GM10248 (cell line): ENCODE measurements at regions not wholly inside any gene's neighbourhood (a gene's known extent, or its start where the extent isn't known, plus 50 kb on each side); places are given as distances from the start of the nearest gene placed in this dataset.

Experiments
- CTCF ChIA-PET: fragments of 300-600 bp; sonication (Branson Sonifier 250); formaldehyde crosslinking; extraction: SDS; loops from one replicate; lab custom pipeline; 2021; ENCODE audit warnings: antibody characterized with exemption; lab: Yijun Ruan, JAX
- POLR2A ChIA-PET: fragments of 350-650 bp; sonication (Branson Sonifier 250); formaldehyde crosslinking; extraction: SDS; loops from one replicate; lab custom pipeline; 2020; ENCODE audit warnings: antibody characterized with exemption; lab: Yijun Ruan, JAX
- DNase-seq: peaks from one replicate; pipeline ENCODE4 v3.0.0; 2012; ENCODE audit errors: extremely low spot score
- TF ChIP-seq, protein P1 (sequence below): IDR thresholded peaks from 2 replicates; pipeline ENCODE4 v1.5.1; 2012; ENCODE audit warnings: mild to moderate bottlenecking, low read depth; ENCODE audit errors: extremely low read depth, missing control alignments, control extremely low read depth

DNA sequence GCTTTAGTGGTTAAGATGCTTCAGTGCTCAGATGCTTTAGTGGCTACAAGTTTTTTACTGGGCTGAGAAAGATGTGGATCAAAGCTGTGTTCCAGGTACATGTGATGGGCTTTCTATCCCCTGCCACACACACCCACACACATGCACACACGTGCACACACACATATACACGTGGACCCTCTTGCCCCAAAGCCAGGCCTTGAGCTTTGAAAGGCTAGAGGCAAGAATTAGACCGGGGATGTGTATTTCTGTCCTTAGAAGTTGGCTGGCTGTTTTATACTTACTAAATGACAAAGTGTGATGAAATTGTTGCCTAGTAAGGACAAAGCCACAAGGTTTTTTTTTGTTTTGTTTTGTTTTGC is 376.5 kb downstream of the C12orf75 start:
- no peak for DNase-seq
- CTCF ChIA-PET, result interaction anchor here (1.3 to 1.5 kb wide), 2 partner anchors 12 to 21 kb away, joined by 4 read pairs; no protein-coding TSS in a partner anchor
- TF ChIP-seq, protein P1, sequence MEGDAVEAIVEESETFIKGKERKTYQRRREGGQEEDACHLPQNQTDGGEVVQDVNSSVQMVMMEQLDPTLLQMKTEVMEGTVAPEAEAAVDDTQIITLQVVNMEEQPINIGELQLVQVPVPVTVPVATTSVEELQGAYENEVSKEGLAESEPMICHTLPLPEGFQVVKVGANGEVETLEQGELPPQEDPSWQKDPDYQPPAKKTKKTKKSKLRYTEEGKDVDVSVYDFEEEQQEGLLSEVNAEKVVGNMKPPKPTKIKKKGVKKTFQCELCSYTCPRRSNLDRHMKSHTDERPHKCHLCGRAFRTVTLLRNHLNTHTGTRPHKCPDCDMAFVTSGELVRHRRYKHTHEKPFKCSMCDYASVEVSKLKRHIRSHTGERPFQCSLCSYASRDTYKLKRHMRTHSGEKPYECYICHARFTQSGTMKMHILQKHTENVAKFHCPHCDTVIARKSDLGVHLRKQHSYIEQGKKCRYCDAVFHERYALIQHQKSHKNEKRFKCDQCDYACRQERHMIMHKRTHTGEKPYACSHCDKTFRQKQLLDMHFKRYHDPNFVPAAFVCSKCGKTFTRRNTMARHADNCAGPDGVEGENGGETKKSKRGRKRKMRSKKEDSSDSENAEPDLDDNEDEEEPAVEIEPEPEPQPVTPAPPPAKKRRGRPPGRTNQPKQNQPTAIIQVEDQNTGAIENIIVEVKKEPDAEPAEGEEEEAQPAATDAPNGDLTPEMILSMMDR, result no peak
- POLR2A ChIA-PET, result no interaction called here

DNA sequence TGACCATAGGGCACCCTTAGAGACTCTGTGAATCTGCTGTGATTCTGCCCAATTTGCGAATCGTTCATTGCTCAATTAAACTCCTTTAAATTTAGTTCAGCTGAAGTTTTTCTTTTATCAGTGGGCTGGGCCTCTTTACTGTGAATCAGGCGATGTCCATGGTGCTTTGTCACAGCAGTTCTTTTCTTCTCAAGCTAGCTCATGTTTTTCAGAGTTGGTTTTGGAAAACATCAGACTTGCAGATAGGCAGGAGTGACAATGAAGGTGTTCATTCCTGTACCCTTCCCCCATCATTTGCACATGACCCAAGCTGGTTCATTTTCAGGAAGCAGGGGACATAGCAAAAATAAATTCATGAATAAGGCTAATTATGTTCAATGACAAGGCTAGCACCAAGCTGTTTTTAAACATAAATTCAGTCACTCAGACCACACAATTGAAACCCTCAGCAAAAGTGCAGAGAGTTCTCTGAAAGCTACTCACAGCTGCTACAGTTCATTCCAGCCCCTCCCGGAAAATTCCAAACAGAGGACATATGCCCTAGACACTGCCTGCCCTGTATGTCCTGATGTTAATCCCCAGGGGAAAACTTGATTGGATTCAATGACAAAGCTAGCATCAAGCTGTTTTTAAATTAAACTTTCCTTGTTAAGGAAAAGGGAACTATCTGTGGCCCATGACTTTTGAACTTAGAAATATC is 383.3 kb downstream of the C12orf75 start:
- POLR2A ChIA-PET, result no interaction called here
- TF ChIP-seq, protein P1, result no peak
- no peak for DNase-seq
- CTCF ChIA-PET, result interaction anchor here (1.0 to 2.7 kb wide), 3 partner anchors 8 to 12 kb away, joined by 3 to 15 read pairs (median 4); no protein-coding TSS in a partner anchor

DNA sequence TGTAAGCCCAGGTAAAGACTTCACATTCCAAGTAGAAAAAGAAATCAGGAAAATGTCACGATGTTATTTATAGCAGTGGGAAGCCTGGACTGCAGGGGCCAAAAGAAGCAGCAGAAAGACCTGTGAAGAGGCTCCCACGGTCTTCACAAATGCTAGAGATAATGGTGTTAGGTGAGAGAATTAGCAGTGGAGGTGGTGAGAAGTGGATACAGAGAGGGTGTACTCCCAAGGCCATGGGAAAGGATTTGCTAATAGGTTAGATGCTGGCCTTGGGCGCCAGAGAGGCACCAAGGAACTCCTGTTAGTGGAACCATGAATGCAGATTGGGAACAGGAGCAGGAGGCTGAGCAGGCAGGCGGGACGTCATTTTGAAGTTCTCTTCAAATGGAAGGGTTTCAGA is 386.1 kb downstream of the C12orf75 start:
- TF ChIP-seq, protein P1, result no peak
- POLR2A ChIA-PET, result no interaction called here
- no peak for DNase-seq
- CTCF ChIA-PET, result no interaction called here

DNA sequence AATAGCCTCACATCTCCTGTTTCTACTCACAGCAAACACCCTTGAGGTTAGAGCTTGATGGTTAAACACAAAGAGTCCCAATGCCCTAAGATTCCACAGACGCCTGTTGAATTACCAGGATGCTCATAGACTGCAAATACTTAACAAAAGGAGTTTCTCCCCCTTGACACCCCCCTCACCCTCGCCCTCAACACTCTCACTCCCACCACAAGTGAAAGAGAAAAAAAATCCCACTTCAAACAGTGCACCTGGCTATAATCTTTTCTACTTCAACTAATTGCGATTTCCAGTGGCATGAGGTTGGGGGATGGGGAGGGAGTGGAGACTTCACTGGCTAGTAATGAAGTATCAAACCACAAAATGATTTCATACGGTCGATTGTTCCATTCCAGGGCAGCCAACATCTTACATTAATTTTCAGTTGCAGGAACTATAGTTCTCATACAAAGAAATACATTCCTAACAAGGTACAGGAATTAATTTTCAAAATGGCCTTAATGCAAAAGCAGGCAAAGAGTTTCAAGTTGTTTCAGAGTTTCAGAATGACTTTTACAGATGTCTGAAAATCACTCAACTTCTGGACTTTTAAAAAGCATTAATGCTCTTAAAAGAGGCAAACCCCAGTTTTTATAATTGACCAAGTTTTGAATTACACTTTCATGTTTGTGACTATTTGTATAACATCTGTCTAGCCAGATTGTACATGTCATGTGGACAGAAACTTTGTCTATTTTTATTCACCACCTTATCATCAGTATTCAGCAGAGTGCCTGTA is 390.7 kb downstream of the C12orf75 start:
- ChIA-PET CTCF (interaction anchor here (0.6 to 0.9 kb wide), 3 partner anchors 9 to 184 kb away, joined by 3 read pairs; no protein-coding TSS in a partner anchor), POLR2A (no interaction called here)
- TF ChIP-seq, protein P1, result no peak
- DNase-seq, result no peak

DNA sequence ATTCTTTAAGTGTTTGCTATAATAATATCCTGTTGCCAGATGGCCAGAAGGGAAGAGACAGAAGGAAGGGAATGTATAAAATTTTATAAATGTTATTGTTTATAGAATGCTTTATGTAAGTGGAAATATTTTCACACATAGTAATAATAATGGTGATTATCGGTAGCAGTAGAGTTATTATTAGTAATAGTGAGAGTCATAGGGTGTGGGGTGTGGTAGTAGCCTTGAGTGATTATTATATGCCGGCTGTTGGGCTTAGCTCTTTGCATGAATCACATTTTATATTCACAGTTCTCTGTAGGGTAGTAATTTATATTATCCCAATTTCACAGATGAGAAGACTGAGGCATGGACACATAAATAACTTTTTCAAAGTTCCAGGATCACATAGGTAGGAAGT is 391.4 kb downstream of the C12orf75 start:
- no peak for DNase-seq
- CTCF ChIA-PET, result interaction anchor here (1.6 kb wide), 1 partner anchor 12 kb away, joined by 4 read pairs; no protein-coding TSS in a partner anchor
- POLR2A ChIA-PET, result no interaction called here

DNA sequence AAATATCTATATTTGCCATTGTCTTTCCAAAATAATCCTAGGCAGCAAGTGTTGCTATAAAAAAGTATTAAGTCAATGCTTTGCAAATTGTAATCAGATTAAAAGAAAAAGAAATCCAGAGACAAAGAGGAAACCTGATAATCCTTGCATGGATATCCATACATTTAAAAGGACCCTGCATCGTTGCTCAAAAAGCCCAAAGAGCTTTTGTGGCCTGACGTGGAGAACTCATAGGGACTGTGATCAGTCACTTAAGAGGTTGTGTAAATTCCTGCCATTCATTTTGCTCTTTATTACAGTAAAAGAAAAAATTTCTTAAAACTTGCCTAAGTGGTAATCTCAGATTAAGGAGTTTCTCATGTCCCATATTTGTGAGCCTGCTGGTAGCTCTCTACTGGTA is 392.6 kb downstream of the C12orf75 start:
- CTCF ChIA-PET, result interaction anchor here (1.6 kb wide), 2 partner anchors 13 to 19 kb away, joined by 4 to 6 read pairs; no protein-coding TSS in a partner anchor
- DNase-seq, result no peak
- TF ChIP-seq, protein P1, result no peak
- POLR2A ChIA-PET, result no interaction called here

More for the DNA sequence above, 391.4 kb downstream of the C12orf75 start:
- TF ChIP-seq, protein P1, result no peak
